NB4 (cell line): ENCODE measurements at regions not wholly inside any gene's neighbourhood (a gene's known extent, or its start where the extent isn't known, plus 50 kb on each side); places are given as distances from the start of the nearest gene placed in this dataset.

Experiments
- CTCF ChIP-seq: IDR thresholded peaks from one replicate; pipeline ENCODE4 v1.5.1; 2012; ENCODE audit warnings: low read depth, low read length
- MYC ChIP-seq: IDR thresholded peaks from 2 replicates; pipeline ENCODE4 v1.6.1; 2011; ENCODE audit warnings: low read depth, low read length

GRCh38 chr10:65046831-65047230 is 1525.6 kb downstream of the REEP3 start:
- TF ChIP-seq CTCF (no peak), MYC (no peak)
